OCI-LY1 (cell line): ENCODE measurements at regions not wholly inside any gene's neighbourhood (a gene's known extent, or its start where the extent isn't known, plus 50 kb on each side); places are given as distances from the start of the nearest gene placed in this dataset.
"Not testable (repeated sequence)": the region's sequence is repeated elsewhere in the genome, so short reads cannot be mapped to it uniquely, and the experiment has no call there.

Source experiments
- H2AFZ ChIP-seq: fragments of 200-600 bp; sonication (generic), shearing (Covaris generic); 2 replicates; pipeline ENCODE4 v1.6.0; 2014; ENCODE audit warnings: antibody characterized with exemption, mild to moderate bottlenecking, low read length
- H3F3A ChIP-seq: fragments of 200-600 bp; sonication (generic), shearing (Covaris generic); 2 replicates; pipeline ENCODE4 v1.6.0; 2014; ENCODE audit warnings: mild to moderate bottlenecking, antibody characterized with exemption, low read length, moderate library complexity; ENCODE audit not compliant: insufficient read depth
- H3K27ac ChIP-seq: fragments of 200-600 bp; sonication (generic); 2 replicates; pipeline ENCODE4 v1.5.1; 2014; ENCODE audit warnings: low read length, mixed run types, mild to moderate bottlenecking, low read depth; ENCODE audit not compliant: poor library complexity, severe bottlenecking
- H3K27me3 ChIP-seq: fragments of 200-600 bp; sonication (generic); 2 replicates; pipeline ENCODE4 v1.6.0; 2014; ENCODE audit warnings: antibody characterized with exemption, mild to moderate bottlenecking, low read length, moderate library complexity; ENCODE audit not compliant: insufficient read depth
- H3K36me3 ChIP-seq: fragments of 200-600 bp; sonication (generic); 2 replicates; pipeline ENCODE4 v1.6.1; 2014; ENCODE audit warnings: mild to moderate bottlenecking, antibody characterized with exemption, low read length, moderate library complexity, mixed read lengths; ENCODE audit not compliant: insufficient read depth
- H3K4me1 ChIP-seq: fragments of 200-600 bp; sonication (generic); 2 replicates; pipeline ENCODE4 v1.5.1; 2014; ENCODE audit warnings: mild to moderate bottlenecking, low read length, moderate library complexity; ENCODE audit not compliant: insufficient read depth, severe bottlenecking
- H3K4me2 ChIP-seq: fragments of 200-600 bp; sonication (generic), shearing (Covaris generic); 2 replicates; pipeline ENCODE4 v1.6.1; 2014; ENCODE audit warnings: low read length
- H3K4me3 ChIP-seq: fragments of 200-600 bp; sonication (generic); 2 replicates; pipeline ENCODE4 v1.5.1; 2014; ENCODE audit warnings: low read length, low read depth, mild to moderate bottlenecking, mixed read lengths; ENCODE audit not compliant: poor library complexity, severe bottlenecking
- H3K79me2 ChIP-seq: fragments of 200-600 bp; shearing (Covaris generic); 2 replicates; pipeline ENCODE4 v1.6.1; 2016; ENCODE audit warnings: mixed run types, low read length, mixed read lengths; ENCODE audit not compliant: insufficient read depth
- H3K9ac ChIP-seq: fragments of 200-600 bp; sonication (generic), shearing (Covaris generic); 2 replicates; pipeline ENCODE4 v1.6.1; 2014; ENCODE audit warnings: mild to moderate bottlenecking, low read length, mixed read lengths
- H3K9me2 ChIP-seq: fragments of 200-600 bp; sonication (generic), shearing (Covaris generic); 2 replicates; pipeline ENCODE4 v1.6.1; 2014; ENCODE audit warnings: low read depth, mild to moderate bottlenecking, low read length, mixed read lengths
- H3K9me3 ChIP-seq: fragments of 200-600 bp; shearing (Covaris generic); 2 replicates; pipeline ENCODE4 v1.6.1; 2014; ENCODE audit warnings: low read length, mixed read lengths
- H4K20me1 ChIP-seq: fragments of 200-600 bp; sonication (generic), shearing (Covaris generic); 2 replicates; pipeline ENCODE4 v1.6.0; 2016; ENCODE audit warnings: mild to moderate bottlenecking, low read length; ENCODE audit not compliant: insufficient read depth
- EZH2 ChIP-seq: fragments of 200-600 bp; sonication (generic), shearing (Covaris generic); IDR thresholded peaks from 2 replicates; pipeline ENCODE4 v1.8.0; 2017; ENCODE audit warnings: borderline replicate concordance, mixed run types, mild to moderate bottlenecking, antibody characterized with exemption, low read length, moderate library complexity, mixed read lengths
- TF ChIP-seq, protein P1 (sequence below): fragments of 200-600 bp; sonication (generic), shearing (Covaris generic); IDR thresholded peaks from 2 replicates; pipeline ENCODE4 v1.5.1; 2017; ENCODE audit warnings: mild to moderate bottlenecking, antibody characterized with exemption, low read length, moderate library complexity, mixed read lengths

GRCh38 chrX:139306675-139307074 lies 223.9 kb upstream of the F9 start:
- not testable (repeated sequence) for H4K20me1 ChIP-seq, H2AFZ ChIP-seq, H3K27me3 ChIP-seq, H3K79me2 ChIP-seq, H3K27ac ChIP-seq, H3K9me2 ChIP-seq, H3K9ac ChIP-seq, H3K4me3 ChIP-seq, H3K36me3 ChIP-seq, H3F3A ChIP-seq, H3K9me3 ChIP-seq, H3K4me2 ChIP-seq, H3K4me1 ChIP-seq

GRCh38 chrX:139304471-139304870 lies 226.1 kb upstream of the F9 start:
- Histone ChIP-seq H3K27ac (no peak overlapping the region), H3K4me2 (no peak overlapping the region), H4K20me1 (no peaks in the 10 kb centered on the region), H3K9ac (no peak overlapping the region), H2AFZ (no peak overlapping the region), H3K4me1 (no peaks in the 10 kb centered on the region), H3K9me2 (no peaks in the 10 kb centered on the region), H3K4me3 (no peak overlapping the region), H3K27me3 (no peaks in the 10 kb centered on the region), H3K9me3 (no peaks in the 10 kb centered on the region), H3K36me3 (no peaks in the 10 kb centered on the region), H3K79me2 (no peaks in the 10 kb centered on the region), H3F3A (no peaks in the 10 kb centered on the region)
- TF ChIP-seq, protein P1, sequence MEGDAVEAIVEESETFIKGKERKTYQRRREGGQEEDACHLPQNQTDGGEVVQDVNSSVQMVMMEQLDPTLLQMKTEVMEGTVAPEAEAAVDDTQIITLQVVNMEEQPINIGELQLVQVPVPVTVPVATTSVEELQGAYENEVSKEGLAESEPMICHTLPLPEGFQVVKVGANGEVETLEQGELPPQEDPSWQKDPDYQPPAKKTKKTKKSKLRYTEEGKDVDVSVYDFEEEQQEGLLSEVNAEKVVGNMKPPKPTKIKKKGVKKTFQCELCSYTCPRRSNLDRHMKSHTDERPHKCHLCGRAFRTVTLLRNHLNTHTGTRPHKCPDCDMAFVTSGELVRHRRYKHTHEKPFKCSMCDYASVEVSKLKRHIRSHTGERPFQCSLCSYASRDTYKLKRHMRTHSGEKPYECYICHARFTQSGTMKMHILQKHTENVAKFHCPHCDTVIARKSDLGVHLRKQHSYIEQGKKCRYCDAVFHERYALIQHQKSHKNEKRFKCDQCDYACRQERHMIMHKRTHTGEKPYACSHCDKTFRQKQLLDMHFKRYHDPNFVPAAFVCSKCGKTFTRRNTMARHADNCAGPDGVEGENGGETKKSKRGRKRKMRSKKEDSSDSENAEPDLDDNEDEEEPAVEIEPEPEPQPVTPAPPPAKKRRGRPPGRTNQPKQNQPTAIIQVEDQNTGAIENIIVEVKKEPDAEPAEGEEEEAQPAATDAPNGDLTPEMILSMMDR, result no peak
- TF ChIP-seq EZH2, result no peak

DNA sequence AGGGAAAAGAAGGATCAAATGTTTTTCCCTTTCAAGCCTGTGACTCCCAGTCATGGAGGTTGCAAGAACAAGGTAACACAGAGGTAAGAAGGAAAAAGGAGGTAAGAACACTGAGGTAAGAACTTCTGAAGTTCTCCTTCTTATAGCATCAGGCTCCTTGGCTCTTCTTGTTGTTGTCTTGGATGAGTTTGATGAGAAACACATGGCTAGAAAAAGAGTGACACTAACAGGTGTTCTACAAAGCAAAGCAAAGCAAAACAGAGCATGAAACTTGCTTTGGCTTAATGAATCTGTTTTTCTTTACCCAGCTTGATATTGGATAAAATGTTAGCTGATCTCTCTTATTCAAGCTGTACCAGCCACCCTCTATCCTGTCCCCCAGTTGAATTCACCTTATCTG lies 231.2 kb upstream of the F9 start:
- Histone ChIP-seq H3K27ac (no peak overlapping the region), H3K79me2 (no peaks in the 10 kb centered on the region), H3F3A (no peaks in the 10 kb centered on the region), H3K4me2 (no peak overlapping the region), H2AFZ (no peak overlapping the region), H3K36me3 (no peaks in the 10 kb centered on the region), H3K27me3 (no peaks in the 10 kb centered on the region), H3K4me1 (no peaks in the 10 kb centered on the region), H3K4me3 (no peak overlapping the region), H3K9ac (no peak overlapping the region), H3K9me2 (no peaks in the 10 kb centered on the region), H4K20me1 (no peaks in the 10 kb centered on the region), H3K9me3 (no peaks in the 10 kb centered on the region)
- TF ChIP-seq, protein P1, result no peak
- TF ChIP-seq EZH2, result no peak

GRCh38 chrX:139298437-139298836 lies 232.1 kb upstream of the F9 start:
- Histone ChIP-seq H3K27me3 (no peaks in the 10 kb centered on the region), H2AFZ (no peak overlapping the region), H3F3A (no peaks in the 10 kb centered on the region), H3K9me2 (no peaks in the 10 kb centered on the region), H3K4me1 (no peaks in the 10 kb centered on the region), H3K9me3 (no peaks in the 10 kb centered on the region), H3K79me2 (no peaks in the 10 kb centered on the region), H3K36me3 (no peaks in the 10 kb centered on the region), H3K9ac (no peak overlapping the region), H3K4me2 (no peak overlapping the region), H3K4me3 (no peak overlapping the region), H3K27ac (no peak overlapping the region), H4K20me1 (no peaks in the 10 kb centered on the region)
- TF ChIP-seq EZH2, result no peak
- TF ChIP-seq, protein P1, result no peak
